RWPE2 (cell line): ENCODE measurements at regions not wholly inside any gene's neighbourhood (a gene's known extent, or its start where the extent isn't known, plus 50 kb on each side); places are given as distances from the start of the nearest gene placed in this dataset.

Source experiments
- ATAC-seq: fragments of 200-7000 bp; cut with Tn5 transposase; 3 replicates; pipeline ENCODE4 v1.9.1; 2021; ENCODE audit warnings: low read depth
- DNase-seq: peaks from one replicate; pipeline ENCODE4 v3.0.0-alpha.2; 2020; ENCODE audit warnings: low spot score
- H3K27ac ChIP-seq: fragments of 450-650 bp; 2 replicates; pipeline ENCODE4 v1.5.1; 2017; ENCODE audit warnings: mild to moderate bottlenecking; ENCODE audit not compliant: poor library complexity, severe bottlenecking
- H3K27me3 ChIP-seq: fragments of 250-450 bp; sonication (Bioruptor Pico); 2 replicates; pipeline ENCODE4 v1.5.1; 2021; ENCODE audit warnings: mild to moderate bottlenecking, moderate library complexity; ENCODE audit not compliant: insufficient read depth, poor library complexity, severe bottlenecking
- H3K36me3 ChIP-seq: fragments of 250-450 bp; sonication (Bioruptor Pico); 2 replicates; pipeline ENCODE4 v1.5.1; 2020; ENCODE audit warnings: low read depth, mild to moderate bottlenecking, moderate library complexity
- H3K4me1 ChIP-seq: fragments of 250-450 bp; sonication (Bioruptor Pico); 2 replicates; pipeline ENCODE4 v1.5.1; 2021; ENCODE audit warnings: mild to moderate bottlenecking, moderate library complexity; ENCODE audit not compliant: insufficient read depth, poor library complexity, severe bottlenecking
- H3K4me3 ChIP-seq: fragments of 250-450 bp; sonication (Bioruptor Pico); 2 replicates; pipeline ENCODE4 v1.5.1; 2021; ENCODE audit warnings: mild to moderate bottlenecking, moderate library complexity; ENCODE audit not compliant: severe bottlenecking
- H3K9me3 ChIP-seq: fragments of 250-450 bp; sonication (Bioruptor Pico); 2 replicates; pipeline ENCODE4 v1.5.1; 2021; ENCODE audit warnings: mild to moderate bottlenecking, moderate library complexity; ENCODE audit not compliant: severe bottlenecking
- TF ChIP-seq, protein P1 (sequence below): fragments of 450-650 bp; IDR thresholded peaks from one replicate; pipeline ENCODE4 v1.5.1; 2017; ENCODE audit warnings: mild to moderate bottlenecking, moderate library complexity; ENCODE audit not compliant: poor library complexity, severe bottlenecking

DNA sequence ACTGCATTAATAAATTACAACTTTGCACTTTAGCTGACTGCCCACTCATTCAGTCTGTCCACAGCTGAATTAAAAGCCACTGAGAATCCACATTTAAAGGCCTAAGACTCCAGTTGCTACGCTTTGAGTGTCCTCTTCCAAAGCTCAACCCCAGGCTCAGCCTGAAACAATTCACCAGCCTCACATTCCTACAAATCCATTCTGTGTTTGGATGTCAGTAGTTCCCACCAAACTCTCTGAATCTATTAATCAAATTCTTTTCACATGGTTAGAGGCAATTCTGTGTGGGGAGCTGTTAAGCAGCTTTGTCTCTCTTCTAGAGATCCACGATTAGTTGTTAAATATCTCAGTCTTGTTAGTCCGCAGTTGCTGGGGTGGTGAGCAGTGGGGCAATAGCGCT is 116.8 kb upstream of the UBE2E2 start:
- H3K36me3 ChIP-seq = no peaks in the 10 kb centered on the region
- H3K4me3 ChIP-seq = no peak overlapping the region
- H3K4me1 ChIP-seq = no peaks in the 10 kb centered on the region
- H3K27me3 ChIP-seq = no peaks in the 10 kb centered on the region
- DNase-seq = no peak
- no peaks in the 10 kb centered on the region for H3K9me3 ChIP-seq
- TF ChIP-seq, protein P1, sequence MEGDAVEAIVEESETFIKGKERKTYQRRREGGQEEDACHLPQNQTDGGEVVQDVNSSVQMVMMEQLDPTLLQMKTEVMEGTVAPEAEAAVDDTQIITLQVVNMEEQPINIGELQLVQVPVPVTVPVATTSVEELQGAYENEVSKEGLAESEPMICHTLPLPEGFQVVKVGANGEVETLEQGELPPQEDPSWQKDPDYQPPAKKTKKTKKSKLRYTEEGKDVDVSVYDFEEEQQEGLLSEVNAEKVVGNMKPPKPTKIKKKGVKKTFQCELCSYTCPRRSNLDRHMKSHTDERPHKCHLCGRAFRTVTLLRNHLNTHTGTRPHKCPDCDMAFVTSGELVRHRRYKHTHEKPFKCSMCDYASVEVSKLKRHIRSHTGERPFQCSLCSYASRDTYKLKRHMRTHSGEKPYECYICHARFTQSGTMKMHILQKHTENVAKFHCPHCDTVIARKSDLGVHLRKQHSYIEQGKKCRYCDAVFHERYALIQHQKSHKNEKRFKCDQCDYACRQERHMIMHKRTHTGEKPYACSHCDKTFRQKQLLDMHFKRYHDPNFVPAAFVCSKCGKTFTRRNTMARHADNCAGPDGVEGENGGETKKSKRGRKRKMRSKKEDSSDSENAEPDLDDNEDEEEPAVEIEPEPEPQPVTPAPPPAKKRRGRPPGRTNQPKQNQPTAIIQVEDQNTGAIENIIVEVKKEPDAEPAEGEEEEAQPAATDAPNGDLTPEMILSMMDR = no peak
- ATAC-seq = no peak
- H3K27ac ChIP-seq = no peak overlapping the region

DNA sequence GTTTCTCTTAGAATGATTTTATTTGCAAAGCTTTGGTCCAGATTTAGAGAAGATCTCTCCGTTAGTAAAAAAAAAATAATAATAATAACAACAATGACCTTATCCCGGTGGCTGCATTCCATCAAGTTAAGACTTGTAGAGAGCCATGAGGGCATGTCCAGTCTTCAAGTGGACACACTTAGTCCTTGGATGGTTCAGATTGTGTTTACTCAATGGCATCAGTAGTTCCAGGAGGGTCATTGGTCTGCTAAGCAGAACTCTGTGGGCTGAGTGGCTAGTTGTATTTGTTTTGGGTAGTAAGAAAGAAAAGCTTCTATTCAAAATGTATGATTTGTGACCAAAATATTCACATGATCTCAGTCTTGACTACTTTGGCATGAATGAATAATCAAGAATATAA is 116.3 kb upstream of the UBE2E2 start:
- TF ChIP-seq, protein P1 = no peak
- Histone ChIP-seq H3K4me1 (no peaks in the 10 kb centered on the region), H3K27ac (no peak overlapping the region), H3K4me3 (no peak overlapping the region), H3K9me3 (no peaks in the 10 kb centered on the region), H3K27me3 (no peaks in the 10 kb centered on the region), H3K36me3 (no peaks in the 10 kb centered on the region)
- DNase-seq (no peak), ATAC-seq (no peak)

DNA sequence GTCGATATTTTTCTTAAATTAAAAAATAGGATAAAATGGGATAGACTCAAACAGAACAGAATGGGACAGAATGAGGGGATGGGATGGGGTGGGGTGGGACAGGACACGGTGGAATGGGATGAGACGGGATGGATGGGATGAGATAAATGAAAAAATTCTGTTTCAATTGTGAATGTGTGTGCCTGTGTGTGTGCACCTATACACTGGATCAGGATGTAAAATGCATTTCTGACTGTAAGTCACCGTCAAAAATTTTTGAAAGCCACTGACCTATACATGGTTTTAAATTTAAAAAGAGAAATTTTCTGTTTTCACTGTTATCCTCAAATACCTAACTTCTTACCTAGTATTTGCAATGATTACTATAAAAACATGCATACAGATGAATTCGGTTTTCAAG is 108.7 kb upstream of the UBE2E2 start:
- ATAC-seq = no peak
- Histone ChIP-seq H3K4me1 (peaks cover 4% of the 10 kb centered on the region), H3K27ac (no peak overlapping the region), H3K27me3 (no peaks in the 10 kb centered on the region), H3K9me3 (no peaks in the 10 kb centered on the region), H3K36me3 (no peaks in the 10 kb centered on the region), H3K4me3 (no peak overlapping the region)
- no peak for DNase-seq
- TF ChIP-seq, protein P1 = no peak

DNA sequence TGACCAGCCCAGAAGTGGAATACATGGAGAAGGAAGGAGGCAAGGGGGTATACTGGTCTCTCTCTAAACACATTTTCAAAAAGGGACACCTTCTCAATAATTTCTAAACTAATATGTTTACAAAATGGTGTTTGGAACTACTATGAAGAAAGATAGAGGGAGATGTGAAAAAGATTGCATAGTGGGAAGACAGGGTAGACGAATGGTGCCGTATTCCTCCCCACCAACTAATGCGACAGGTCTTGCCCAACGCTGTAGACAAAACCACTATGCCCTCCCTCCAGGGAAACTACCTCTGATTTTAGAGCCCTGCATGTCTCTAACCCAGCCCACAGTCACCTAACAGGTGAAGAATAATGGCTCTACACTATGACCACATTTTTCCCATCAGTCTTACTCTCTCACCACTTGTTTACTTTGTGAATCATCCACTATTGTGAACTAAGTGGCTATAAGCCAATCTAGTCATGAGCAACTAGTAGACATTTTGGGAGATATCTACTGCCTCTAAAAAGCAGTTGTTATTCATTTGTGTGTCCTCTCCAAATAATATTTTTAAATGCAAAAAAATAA is 108.2 kb upstream of the UBE2E2 start:
- TF ChIP-seq, protein P1 = no peak
- DNase-seq = no peak
- Histone ChIP-seq H3K27ac (no peak overlapping the region), H3K27me3 (no peaks in the 10 kb centered on the region), H3K4me1 (peaks cover 4% of the 10 kb centered on the region), H3K9me3 (no peaks in the 10 kb centered on the region), H3K36me3 (no peaks in the 10 kb centered on the region), H3K4me3 (no peak overlapping the region)
- peak; percentile 100 for ATAC-seq

DNA sequence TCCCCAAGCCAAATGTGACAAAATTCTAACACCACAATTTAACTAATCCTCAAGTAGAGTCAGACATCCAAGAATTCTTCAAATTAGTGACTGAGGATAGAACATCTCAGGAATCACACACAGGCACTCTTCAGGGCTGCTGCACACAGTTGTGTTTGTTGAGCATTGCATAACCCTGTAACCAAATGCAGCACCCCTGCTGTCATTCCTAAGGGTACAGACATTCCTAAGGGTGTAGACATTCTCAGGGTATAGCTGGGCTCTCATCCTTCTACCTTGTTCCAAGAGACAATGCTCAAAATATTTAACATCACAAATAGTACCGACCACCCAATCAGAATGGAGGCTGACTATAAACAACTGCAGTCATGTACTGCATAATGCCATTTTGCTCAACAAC is 107.1 kb upstream of the UBE2E2 start:
- no peaks in the 10 kb centered on the region for H3K9me3 ChIP-seq
- no peaks in the 10 kb centered on the region for H3K27me3 ChIP-seq
- DNase-seq = no peak
- no peak for ATAC-seq
- H3K4me3 ChIP-seq = no peak overlapping the region
- no peak overlapping the region for H3K27ac ChIP-seq
- peaks cover 4% of the 10 kb centered on the region for H3K4me1 ChIP-seq
- no peaks in the 10 kb centered on the region for H3K36me3 ChIP-seq
- TF ChIP-seq, protein P1 = no peak
